ENCODE measurements at regions not wholly inside any gene's neighbourhood (a gene's known extent, or its start where the extent isn't known, plus 50 kb on each side); places are given as distances from the start of the nearest gene placed in this dataset.

DNA sequence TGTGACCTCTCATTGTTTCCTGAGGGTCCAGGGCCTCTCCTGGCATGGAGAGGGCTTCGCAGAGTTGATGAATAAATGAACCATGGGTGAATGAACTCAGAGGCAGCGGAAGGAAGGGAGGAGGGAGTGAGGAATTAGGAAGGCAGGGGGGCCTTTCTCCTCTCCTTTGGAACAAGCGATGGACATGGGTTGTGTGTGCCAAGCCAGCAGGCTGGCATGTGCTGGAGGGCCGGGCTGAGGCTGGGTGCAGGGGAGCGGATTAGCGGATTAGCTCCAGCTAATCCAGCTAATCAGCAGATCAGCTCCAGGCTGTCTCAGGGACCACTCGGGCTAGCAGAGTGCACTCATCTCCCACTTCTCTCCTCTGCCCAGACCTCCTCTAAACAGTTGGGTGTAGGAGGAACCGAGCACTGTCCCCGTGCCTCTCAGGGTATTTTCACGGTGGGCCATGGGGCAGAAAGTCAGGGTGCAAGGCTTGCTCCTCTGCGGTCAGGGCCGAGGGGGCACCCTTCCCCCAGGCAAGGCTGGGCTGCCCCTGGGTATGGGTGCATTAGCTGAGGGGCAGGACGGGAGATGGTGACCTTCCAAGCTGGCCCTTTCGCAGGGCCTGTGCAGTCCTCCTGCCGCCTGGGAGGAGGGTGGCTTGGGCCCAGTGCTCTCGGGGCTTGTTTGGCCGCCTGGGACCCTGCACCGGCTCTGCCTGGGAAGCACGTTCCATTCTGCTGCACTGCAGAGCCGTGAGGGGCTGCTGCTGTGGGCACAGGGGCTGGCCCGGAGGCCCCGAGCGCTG, 120.3 kb upstream of the B3GAT1 start:
- in situ Hi-C loops (cut with HindIII; ENCODE audit: low sequenced_read_pairs): no loop called here

DNA sequence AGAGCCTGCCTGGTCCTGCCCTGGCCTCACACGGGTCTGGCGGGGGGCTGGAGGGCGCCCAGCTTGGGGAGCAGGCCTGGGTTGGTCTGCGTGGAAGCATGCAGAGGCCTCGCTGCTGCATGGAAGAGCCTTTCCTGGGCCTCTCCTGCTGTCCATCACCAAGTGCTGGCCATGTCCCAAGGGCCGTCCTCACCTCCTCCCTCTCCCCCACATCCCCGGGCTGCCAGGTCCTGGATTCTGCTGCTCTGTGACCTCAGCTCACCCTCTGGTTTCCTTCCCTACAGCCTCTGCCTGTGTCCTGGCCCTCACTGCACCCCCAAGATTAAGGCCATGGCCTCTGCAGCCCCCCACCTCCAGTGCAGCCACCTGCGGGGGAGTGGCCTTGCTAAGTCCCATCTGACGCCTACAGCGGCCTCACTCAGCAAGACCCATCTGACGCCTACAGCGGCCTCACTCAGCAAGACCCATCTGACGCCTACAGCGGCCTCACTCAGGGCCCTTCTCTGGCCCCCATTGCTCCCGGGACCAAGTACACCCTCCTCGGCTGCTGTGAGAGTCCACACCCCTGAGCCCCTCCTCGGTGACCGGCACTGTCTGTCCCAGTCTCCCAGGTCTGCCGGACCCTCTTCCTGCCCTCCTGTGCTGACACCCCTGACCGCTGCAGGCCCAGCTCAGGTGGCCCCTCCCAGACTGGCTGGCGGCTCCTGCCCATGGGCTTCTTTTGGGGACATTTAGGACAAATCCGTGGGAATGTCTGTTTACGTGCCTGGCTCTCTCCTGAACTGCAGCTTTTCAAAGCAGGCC, 119.5 kb upstream of the B3GAT1 start:
- DNase-seq (ENCODE audit: low spot score): no peak
- in situ Hi-C loops (cut with HindIII; ENCODE audit: low sequenced_read_pairs): no loop called here

More for the DNA sequence above, 120.3 kb upstream of the B3GAT1 start:
- no peak for DNase-seq (ENCODE audit: low spot score)

DNA sequence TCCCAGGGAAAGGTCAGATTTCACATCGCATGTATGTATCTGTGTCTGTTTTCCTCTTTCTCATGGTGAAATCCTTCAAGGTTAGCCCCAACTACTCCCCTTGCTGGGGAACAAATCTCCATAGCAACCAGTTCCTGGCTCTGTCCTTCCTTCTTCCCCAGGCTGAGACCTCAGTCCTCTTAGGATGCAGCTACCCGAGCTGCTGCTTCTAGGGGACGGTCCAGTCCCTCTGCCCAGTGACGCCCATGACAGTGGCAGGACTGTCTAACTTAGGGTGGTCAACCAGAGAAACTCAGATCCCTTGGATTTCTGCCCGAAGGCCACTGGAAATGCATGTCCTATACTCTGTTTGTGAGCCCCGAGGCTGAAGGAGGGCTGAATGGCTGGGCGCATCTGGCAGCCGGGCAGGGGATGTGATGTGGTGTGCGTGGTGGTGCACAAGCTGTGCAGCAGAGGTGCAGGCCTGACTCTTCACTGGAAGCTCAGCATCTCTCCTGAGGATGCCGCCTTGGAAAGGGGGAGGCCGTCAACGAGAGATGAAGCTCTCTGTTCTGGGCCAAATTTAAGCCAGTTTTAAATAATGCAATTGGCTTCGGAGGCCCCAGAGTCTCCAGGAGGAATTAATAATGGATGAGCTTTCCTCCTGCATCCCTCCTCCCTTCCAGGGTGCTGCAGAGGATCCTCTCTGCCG, 118.7 kb upstream of the B3GAT1 start:
- DNase-seq (ENCODE audit: low spot score): no peak
- in situ Hi-C loops (cut with HindIII; ENCODE audit: low sequenced_read_pairs): no loop called here

DNA sequence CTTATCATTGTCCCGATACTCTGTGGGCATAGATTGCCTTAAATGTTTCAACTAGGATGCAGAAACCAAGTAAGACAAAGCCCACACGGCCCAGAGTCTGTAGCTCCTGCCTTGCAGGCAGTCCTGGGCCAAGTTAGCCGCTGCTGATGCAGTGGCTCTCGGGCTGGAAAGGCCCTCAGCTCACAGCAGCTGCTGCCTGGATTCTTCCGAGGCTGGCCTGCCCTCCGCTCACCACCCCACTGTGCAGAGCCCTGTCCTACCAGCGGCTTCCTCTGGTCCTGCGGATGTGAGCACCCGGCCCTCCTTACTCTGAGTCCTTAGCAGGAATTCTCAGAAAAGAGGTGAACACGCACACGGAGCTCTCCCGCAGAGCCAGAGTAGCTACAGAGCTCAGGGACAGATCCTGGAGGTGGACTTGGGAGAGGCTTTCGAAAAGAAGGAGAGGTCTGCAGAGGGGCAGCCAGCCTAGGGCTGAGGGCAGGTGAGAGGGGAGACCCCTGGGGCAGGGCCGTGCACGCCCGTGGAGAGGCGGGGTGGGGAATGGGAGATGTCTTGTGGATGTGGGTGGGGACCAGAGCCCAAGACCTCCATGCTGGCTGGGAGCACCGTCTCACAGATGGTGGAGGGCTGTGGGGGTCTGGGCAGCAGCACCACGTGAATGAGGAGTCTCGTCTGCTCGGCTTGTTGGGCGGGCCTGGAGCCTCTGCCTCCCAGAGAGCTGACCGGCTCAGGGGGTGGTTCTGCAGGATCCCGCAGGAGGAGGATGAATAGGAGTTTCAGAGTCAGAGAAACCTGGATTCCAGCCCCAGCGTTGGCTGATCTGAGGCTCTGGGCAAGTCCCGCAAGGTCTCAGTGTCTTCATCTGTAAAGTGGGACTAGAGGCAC, 117.4 kb upstream of the B3GAT1 start:
- in situ Hi-C loops (cut with HindIII; ENCODE audit: low sequenced_read_pairs): no loop called here
- DNase-seq (ENCODE audit: low spot score): no peak

DNA sequence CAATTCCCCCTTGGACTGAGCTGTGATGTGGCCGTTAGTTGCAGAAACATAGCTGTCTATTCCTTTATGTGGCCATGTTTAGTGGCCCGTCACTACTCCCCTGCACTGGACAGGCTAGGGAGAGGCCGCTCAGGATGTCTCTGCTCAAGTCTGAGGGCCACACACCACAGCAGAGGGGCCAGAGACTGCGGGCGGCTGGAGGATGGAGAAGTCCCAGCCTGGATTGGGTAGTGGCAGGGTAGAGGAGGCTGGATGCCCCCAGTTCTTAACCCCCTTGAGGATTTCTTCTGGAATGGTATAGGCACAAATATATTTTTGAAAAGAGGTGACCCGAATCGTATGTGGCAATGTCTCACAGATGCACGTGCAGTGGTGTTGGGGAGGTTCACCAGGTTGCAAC, 116.4 kb upstream of the B3GAT1 start:
- in situ Hi-C loops (cut with HindIII; ENCODE audit: low sequenced_read_pairs): no loop called here
- no peak for DNase-seq (ENCODE audit: low spot score)

DNA sequence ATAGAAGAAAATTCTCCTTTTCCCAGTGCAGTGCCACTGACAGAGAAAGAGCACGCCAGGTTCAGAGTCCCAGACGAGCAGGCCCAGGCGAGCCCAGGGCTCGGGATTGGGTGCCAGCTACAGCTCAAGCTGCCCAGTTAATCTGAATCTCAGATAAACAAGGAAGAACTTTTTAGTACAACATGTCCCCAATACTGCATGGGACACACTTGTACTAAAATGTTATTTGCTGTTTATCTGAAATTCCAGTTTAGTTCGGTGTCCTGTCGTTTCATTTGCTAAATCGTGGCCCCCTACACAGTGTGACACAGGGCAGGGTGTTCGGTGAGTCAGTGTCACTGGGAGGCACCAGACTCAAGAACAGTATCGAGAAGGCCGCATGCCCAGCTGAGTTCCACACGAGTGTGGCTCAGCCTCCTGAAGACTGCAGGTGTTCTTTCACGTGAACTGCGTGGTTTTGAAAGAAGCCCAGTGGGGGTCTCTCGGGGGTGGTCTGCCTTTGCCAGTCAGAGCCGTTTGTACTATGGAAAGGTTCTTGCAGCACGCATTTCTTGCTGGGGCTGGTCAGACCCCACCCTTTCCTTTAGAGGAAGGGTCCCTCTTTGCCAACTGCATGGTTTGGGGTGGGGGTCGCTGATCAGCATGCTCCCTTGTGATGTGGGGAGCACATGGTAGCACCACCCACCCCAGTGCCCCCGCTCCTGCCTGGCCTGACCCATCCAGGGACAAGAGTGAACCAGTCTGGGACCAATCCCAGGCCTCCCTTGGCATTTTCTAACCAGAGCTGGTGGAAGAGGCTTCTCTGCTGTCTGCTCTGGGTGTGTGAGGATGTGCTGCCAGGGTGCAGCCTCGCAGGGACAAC, 115.6 kb upstream of the B3GAT1 start:
- DNase-seq (ENCODE audit: low spot score): no peak
- in situ Hi-C loops (cut with HindIII; ENCODE audit: low sequenced_read_pairs): no loop called here

DNA sequence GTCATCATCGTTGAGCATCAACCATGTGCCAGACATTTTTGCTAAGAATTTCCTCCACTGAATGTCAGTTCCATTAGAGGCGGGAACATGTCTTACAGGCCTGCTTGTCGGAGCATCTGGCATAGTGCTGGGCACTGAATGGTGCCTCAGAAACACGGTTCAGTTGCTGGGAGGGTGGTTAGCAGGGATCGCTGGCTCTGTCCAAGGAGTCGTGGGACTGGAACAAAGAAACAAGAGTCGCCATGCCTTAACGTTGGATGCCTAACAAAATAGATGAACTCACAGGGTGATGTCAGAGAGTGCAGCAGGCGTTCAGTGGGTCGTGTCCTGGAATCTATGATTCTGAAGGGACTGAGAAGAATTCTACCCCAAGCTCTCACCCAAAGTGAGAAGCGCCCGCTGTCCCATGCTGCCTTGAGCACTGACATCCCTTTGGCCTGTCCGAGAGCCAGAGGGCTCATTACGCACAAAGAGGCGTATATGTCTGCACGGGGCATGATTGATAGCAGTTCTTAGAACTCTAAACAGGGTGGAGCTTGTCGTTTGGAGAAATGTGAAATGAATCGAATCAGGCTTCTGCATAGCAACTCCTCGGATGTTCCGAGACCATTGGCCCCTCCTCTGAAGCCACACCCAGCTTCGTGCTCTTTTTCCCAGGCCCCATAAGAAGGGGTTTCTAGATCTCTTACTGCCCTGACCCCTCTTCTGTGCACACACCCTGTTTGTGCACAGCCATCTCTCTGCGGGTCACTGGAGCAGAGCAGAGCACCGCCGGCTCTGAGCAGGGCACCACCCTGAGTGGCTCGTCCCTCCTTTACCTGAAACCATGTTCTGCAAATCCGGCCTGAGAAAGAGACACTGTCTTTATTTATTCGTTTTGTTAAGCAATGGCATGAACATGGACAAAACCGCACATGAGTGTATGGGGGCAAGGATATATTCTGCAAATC, 113.1 kb upstream of the B3GAT1 start:
- in situ Hi-C loops (cut with HindIII; ENCODE audit: low sequenced_read_pairs): no loop called here
- DNase-seq (ENCODE audit: low spot score): no peak

DNA sequence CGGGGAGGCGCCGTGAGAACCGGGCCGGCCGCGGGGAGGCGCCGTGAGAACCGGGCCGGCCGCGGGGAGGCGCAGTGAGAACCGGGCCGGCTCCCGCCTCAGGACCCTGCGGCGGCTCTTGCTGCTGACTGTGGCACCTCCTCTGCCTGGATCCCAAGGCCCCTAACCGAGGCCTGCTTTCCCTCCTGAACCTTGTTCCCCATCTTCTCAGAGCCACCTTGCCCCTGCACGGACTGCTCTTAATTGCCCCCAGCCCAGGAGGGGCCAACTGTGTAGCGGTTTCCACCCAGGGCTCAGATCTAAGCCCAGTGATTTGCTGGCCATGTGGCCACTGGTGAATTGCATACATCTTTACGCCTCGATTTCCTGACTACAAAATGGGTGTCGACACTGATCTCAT, 112.2 kb upstream of the B3GAT1 start:
- in situ Hi-C loops (cut with HindIII; ENCODE audit: low sequenced_read_pairs): no loop called here
- DNase-seq (ENCODE audit: low spot score): no peak

DNA sequence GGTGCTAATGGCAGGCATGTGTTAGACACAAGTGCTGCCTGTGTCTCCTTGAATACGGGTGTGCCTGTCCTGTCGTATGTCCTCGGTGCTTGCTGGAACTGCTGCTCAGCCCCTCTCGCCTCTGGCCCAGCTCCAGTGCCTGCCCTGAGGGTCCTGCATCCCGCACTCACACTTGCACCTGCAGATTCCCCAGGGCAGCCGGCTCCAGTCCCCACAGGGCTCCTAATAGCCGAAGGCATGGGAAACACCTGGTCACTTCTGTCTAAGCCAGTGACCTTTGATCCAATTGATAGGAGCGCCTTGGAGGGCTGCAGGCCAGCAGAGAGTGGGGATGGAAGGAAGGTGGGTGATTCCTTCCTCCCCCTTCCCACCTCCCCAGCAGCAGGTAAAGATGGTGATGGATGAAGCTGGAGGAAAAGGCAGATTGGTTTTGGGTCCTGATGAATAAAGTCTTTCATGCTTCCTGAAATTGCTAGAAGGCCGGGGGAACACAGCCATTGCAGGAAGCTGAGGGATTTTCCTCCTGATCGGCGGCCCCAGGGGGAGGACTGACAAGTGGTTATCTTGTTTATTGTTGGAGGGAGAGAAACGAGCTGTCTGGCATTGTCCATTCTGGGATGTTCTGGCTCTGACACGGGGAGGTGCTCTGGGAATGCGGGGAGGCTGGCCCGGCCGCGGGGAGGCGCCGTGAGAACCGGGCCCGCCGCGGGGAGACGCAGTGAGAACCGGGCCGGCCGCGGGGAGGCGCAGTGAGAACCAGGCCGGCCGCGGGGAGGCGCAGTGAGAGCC, 110.9 kb upstream of the B3GAT1 start:
- no peak for DNase-seq (ENCODE audit: low spot score)
- in situ Hi-C loops (cut with HindIII; ENCODE audit: low sequenced_read_pairs): no loop called here

DNA sequence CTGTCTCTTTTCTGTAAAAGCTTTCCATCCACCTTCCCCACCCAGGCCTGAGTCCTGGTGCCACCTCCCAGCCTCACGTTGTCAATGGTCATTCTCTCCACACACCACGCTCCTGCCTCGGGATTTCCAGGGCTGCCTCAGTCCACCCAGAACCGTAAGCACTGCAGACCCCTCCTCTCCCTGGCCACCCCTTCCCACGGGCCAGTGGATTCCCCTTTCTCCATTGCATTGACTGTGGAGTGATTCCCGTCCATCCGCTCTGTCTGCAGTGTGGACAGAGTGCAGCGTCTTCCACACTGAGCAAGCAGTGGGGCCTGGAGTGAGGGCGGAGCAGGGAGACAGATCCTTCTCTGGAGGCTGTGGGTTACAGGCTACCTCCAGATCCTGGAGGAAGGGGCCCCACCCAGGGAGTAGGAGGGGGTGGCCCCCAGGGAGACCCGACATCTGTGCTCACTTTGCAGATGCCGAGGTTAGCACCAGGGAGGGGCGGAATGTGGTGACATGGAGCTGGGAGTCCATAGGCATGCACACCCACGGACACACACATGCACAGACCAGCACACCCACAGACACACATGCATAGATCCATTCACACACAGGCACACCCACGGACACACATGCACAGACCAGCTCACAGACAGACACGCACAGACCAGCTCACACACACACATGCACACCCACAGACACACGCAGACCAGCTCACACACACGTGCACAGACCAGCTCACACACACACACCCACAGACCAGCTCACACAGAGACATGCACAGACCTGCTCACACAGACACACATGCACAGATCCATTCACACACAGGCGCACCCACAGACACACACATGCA, 109.6 kb upstream of the B3GAT1 start:
- in situ Hi-C loops (cut with HindIII; ENCODE audit: low sequenced_read_pairs): no loop called here
- DNase-seq (ENCODE audit: low spot score): no peak

DNA sequence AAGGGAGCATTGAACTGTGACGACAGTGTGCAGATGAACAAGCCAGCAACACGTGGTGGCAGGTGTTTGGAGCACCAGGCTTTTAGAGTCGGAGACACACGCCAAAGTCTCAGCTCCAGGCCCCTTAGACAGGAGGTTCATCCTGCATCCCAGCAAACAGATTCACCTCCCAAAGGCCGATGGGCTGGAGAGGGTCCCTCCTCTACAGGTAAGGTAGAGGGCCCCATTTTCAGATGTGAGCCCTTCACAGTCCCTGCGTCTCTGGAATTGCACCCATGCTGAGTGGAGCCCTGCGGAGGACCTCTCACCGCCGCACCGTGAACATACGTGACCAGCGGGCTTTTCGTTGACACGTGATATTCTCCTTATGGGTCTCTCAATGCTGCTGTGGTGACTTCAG, 109.0 kb upstream of the B3GAT1 start:
- peak; percentile 17 for DNase-seq (ENCODE audit: low spot score)
- in situ Hi-C loops (cut with HindIII; ENCODE audit: low sequenced_read_pairs): no loop called here

DNA sequence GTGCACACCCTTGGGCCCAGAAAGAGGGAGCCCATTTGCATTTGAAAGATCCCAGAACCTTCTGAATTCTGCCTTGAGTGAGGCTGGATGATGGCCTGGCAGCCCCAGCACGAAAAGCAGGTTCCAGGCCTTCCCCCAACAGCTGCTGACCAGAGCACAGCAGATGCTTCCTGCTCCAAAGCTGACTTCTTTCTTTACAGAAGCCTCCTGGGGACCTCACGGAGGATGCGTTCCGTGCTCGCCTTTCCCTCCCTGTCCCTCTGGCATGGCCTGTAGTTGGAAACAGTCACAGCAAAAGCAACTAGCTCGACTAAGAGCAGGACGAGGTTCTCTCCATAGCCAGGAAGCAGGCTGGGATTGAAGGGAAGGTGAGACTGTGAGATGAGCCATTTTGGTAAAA, 107.7 kb upstream of the B3GAT1 start:
- in situ Hi-C loops (cut with HindIII; ENCODE audit: low sequenced_read_pairs): no loop called here
- no peak for DNase-seq (ENCODE audit: low spot score)

DNA sequence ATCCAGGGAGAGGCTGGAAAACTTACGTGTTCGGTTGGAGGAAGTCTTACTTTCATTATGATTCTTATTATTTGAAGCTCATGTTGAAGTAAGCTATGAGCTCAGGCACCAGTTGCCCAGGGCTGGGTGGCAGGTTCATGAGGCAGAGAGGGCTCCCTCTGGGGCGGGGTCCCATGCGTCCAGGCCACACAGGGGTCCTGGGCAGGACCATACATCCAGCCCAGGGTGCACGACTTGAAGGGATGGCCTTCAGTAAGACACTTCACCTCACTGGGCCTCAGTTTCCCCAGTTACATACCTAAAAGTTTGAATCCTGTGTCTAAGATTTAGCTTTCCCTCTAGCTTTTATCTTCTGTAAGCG, 107.3 kb upstream of the B3GAT1 start:
- DNase-seq (ENCODE audit: low spot score): no peak
- in situ Hi-C loops (cut with HindIII; ENCODE audit: low sequenced_read_pairs): no loop called here

DNA sequence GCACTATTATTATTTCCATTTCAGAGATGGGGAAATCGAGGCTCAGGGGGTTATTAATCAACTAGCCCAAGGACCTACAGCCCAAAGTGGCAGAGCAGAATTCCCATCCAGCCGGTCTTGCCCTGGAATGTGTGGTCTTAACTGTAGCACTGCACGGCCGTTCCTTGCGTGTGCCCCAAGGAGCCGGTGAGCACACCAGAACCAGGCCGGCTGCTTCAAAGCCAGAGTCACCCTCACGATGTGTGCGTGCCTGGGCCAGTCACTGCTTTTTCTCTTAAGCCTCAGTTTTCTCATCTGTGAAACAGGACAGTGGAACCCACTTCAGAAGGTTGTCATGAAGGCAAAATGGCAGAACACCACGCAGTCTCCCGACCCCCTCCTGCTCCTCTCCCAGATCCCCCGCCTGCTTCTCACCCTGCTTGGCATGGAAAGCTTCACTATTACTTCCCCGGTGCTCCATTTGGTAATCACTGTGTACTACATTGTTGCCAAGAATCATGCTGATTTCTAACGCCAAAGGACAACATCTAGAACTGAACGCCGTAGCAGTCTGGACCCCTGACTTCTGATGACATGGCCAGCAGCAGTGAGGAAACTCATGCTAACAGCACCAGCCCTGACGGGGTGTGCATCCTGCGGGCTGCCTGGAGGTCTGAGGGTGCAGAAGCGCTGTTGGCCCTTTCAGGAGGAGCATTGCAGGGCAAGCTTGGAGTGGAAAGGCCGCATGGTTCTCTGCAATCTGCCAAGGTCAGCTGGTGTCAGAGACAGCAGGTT, 106.8 kb upstream of the B3GAT1 start:
- in situ Hi-C loops (cut with HindIII; ENCODE audit: low sequenced_read_pairs): no loop called here
- no peak for DNase-seq (ENCODE audit: low spot score)

DNA sequence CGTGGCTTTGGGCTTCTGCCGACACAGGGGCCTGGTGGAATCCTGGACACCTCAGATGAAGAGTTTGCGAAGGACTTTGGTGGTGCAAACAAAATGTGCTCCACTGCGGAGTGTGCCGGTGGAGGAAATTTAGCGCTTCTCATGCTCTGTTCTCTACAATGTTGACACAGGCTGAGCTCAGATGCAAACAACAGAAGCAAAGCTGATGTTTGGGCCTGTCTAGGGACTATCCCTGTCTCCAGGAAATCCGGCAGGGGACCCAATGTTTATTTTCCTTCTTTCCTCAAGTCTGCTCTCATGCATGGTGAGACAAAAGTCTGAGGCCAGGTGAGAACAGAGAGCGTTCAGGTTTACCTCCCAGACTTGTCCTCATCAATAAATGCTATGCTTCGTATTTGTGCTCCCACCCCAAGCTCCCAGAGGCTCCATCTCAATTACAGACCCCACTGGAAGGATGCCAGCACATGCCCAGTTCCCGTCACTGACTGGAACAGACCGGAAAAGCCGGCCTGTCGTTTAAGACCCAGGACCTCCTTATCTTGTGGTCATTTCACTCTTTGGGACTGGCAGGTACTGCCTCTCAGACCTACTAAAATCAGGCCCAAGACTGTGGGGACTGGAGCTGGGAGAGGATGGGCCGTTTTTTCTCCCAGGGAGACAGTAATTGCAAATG, 105.7 kb upstream of the B3GAT1 start:
- in situ Hi-C loops (cut with HindIII; ENCODE audit: low sequenced_read_pairs): no loop called here
- no peak for DNase-seq (ENCODE audit: low spot score)
